T-helper 2 cell treated with Interferon-gamma antibody and Interleukin-4, amounts not matched to agents 5 μg/mL and 100 μg/mL, for 36 hours (primary cell): ENCODE measurements at regions not wholly inside any gene's neighbourhood (a gene's known extent, or its start where the extent isn't known, plus 50 kb on each side); places are given as distances from the start of the nearest gene placed in this dataset.

Experiments used
- DNase-seq: peaks from one replicate; pipeline ENCODE4 v3.0.0; 2021; ENCODE audit warnings: low spot score
- H3K27ac Mint-ChIP-seq: one replicate; pipeline ENCODE4 v1.8.0; 2021; ENCODE audit warnings: mild to moderate bottlenecking, mixed read lengths
- H3K27me3 Mint-ChIP-seq: one replicate; pipeline ENCODE4 v1.8.0; 2021; ENCODE audit warnings: low read depth, mixed read lengths
- H3K36me3 Mint-ChIP-seq: one replicate; pipeline ENCODE4 v1.8.0; 2021; ENCODE audit warnings: low read depth, mixed read lengths
- H3K4me1 Mint-ChIP-seq: one replicate; pipeline ENCODE4 v1.8.0; 2021; ENCODE audit warnings: low read depth, mixed read lengths
- H3K4me3 Mint-ChIP-seq: one replicate; pipeline ENCODE4 v1.8.0; 2022; ENCODE audit warnings: mild to moderate bottlenecking, moderate library complexity, mixed read lengths
- H3K9me3 Mint-ChIP-seq: one replicate; pipeline ENCODE4 v1.8.0; 2021; ENCODE audit warnings: mixed read lengths

- no peaks in the 10 kb centered on the region for H3K36me3 Mint-ChIP-seq
- H3K27me3 Mint-ChIP-seq = no peaks in the 10 kb centered on the region
- DNase-seq = no peak
- peaks cover 48% of the 10 kb centered on the region for H3K4me1 Mint-ChIP-seq
- no peak overlapping the region for H3K27ac Mint-ChIP-seq
- no peak overlapping the region for H3K4me3 Mint-ChIP-seq
- H3K9me3 Mint-ChIP-seq = peaks cover 27% of the 10 kb centered on the region
These were observed 116.6 kb upstream of the HMHB1 start for GRCh38 chr5:143695244-143695864.

GRCh38 chr5:143694357-143694756, 117.6 kb upstream of the HMHB1 start:
- peaks cover 4% of the 10 kb centered on the region for H3K36me3 Mint-ChIP-seq
- peak overlapping the region; percentile 74 for H3K27ac Mint-ChIP-seq
- H3K4me1 Mint-ChIP-seq = peaks cover 46% of the 10 kb centered on the region

GRCh38 chr5:143693651-143694252, 118.2 kb upstream of the HMHB1 start:
- H3K27me3 Mint-ChIP-seq = no peaks in the 10 kb centered on the region
- DNase-seq = peak; percentile 45
- peak overlapping the region; percentile 74 for H3K27ac Mint-ChIP-seq
- H3K4me3 Mint-ChIP-seq = peak overlapping the region; percentile 54
- peaks cover 40% of the 10 kb centered on the region for H3K4me1 Mint-ChIP-seq
- peaks cover 39% of the 10 kb centered on the region for H3K9me3 Mint-ChIP-seq
- peaks cover 4% of the 10 kb centered on the region for H3K36me3 Mint-ChIP-seq

More at GRCh38 chr5:143694357-143694756, 117.6 kb upstream of the HMHB1 start:
- Mint-ChIP-seq H3K9me3 (peaks cover 34% of the 10 kb centered on the region), H3K4me3 (peak overlapping the region; percentile 54), H3K27me3 (no peaks in the 10 kb centered on the region)
- no peak for DNase-seq

- Mint-ChIP-seq H3K4me1 (peaks cover 30% of the 10 kb centered on the region), H3K27me3 (no peaks in the 10 kb centered on the region), H3K36me3 (peaks cover 6% of the 10 kb centered on the region), H3K4me3 (no peak overlapping the region), H3K9me3 (peaks cover 42% of the 10 kb centered on the region), H3K27ac (no peak overlapping the region)
- DNase-seq = no peak
These were observed 119.6 kb upstream of the HMHB1 start for GRCh38 chr5:143692342-143692741.

- Mint-ChIP-seq H3K27ac (no peak overlapping the region), H3K27me3 (no peaks in the 10 kb centered on the region), H3K4me1 (peaks cover 28% of the 10 kb centered on the region), H3K4me3 (no peak overlapping the region), H3K36me3 (peaks cover 6% of the 10 kb centered on the region), H3K9me3 (peaks cover 42% of the 10 kb centered on the region)
- DNase-seq = no peak
These were observed 120.0 kb upstream of the HMHB1 start for GRCh38 chr5:143691945-143692290.

- H3K9me3 Mint-ChIP-seq = peaks cover 38% of the 10 kb centered on the region
- no peak overlapping the region for H3K4me3 Mint-ChIP-seq
- H3K36me3 Mint-ChIP-seq = peaks cover 6% of the 10 kb centered on the region
- H3K27me3 Mint-ChIP-seq = no peaks in the 10 kb centered on the region
- peaks cover 25% of the 10 kb centered on the region for H3K4me1 Mint-ChIP-seq
- no peak for DNase-seq
- no peak overlapping the region for H3K27ac Mint-ChIP-seq
These were observed 120.5 kb upstream of the HMHB1 start for GRCh38 chr5:143691287-143691944.

- no peak overlapping the region for H3K4me3 Mint-ChIP-seq
- DNase-seq = no peak
- no peaks in the 10 kb centered on the region for H3K27me3 Mint-ChIP-seq
- peaks cover 25% of the 10 kb centered on the region for H3K9me3 Mint-ChIP-seq
- peaks cover 6% of the 10 kb centered on the region for H3K36me3 Mint-ChIP-seq
- no peak overlapping the region for H3K27ac Mint-ChIP-seq
- H3K4me1 Mint-ChIP-seq = no peaks in the 10 kb centered on the region
These were observed 124.4 kb upstream of the HMHB1 start for GRCh38 chr5:143687604-143688003.

- Mint-ChIP-seq H3K9me3 (peaks cover 21% of the 10 kb centered on the region), H3K4me1 (peaks cover 2% of the 10 kb centered on the region), H3K4me3 (no peak overlapping the region), H3K36me3 (peaks cover 6% of the 10 kb centered on the region), H3K27ac (no peak overlapping the region), H3K27me3 (no peaks in the 10 kb centered on the region)
- DNase-seq = no peak
These were observed 126.6 kb upstream of the HMHB1 start for GRCh38 chr5:143685246-143685815.

- H3K36me3 Mint-ChIP-seq = peaks cover 2% of the 10 kb centered on the region
- no peak overlapping the region for H3K4me3 Mint-ChIP-seq
- no peak for DNase-seq
- H3K27ac Mint-ChIP-seq = no peak overlapping the region
- no peaks in the 10 kb centered on the region for H3K27me3 Mint-ChIP-seq
- peaks cover 5% of the 10 kb centered on the region for H3K9me3 Mint-ChIP-seq
- H3K4me1 Mint-ChIP-seq = peaks cover 14% of the 10 kb centered on the region
These were observed 128.5 kb upstream of the HMHB1 start for GRCh38 chr5:143683459-143683858.

GRCh38 chr5:143682929-143683386, 129.0 kb upstream of the HMHB1 start:
- H3K27me3 Mint-ChIP-seq = no peaks in the 10 kb centered on the region
- H3K4me1 Mint-ChIP-seq = peaks cover 17% of the 10 kb centered on the region
- H3K4me3 Mint-ChIP-seq = no peak overlapping the region
- no peak overlapping the region for H3K27ac Mint-ChIP-seq
- H3K9me3 Mint-ChIP-seq = peaks cover 5% of the 10 kb centered on the region
- no peak for DNase-seq
- peaks cover 1% of the 10 kb centered on the region for H3K36me3 Mint-ChIP-seq

- H3K27ac Mint-ChIP-seq = no peak overlapping the region
- H3K4me1 Mint-ChIP-seq = peaks cover 17% of the 10 kb centered on the region
- peaks cover 1% of the 10 kb centered on the region for H3K36me3 Mint-ChIP-seq
- H3K9me3 Mint-ChIP-seq = peaks cover 5% of the 10 kb centered on the region
- no peaks in the 10 kb centered on the region for H3K27me3 Mint-ChIP-seq
- no peak for DNase-seq
- H3K4me3 Mint-ChIP-seq = no peak overlapping the region
These were observed 129.6 kb upstream of the HMHB1 start for GRCh38 chr5:143682246-143682905.

- Mint-ChIP-seq H3K27ac (no peak overlapping the region), H3K4me3 (no peak overlapping the region), H3K36me3 (peaks cover 1% of the 10 kb centered on the region), H3K27me3 (no peaks in the 10 kb centered on the region), H3K4me1 (peaks cover 17% of the 10 kb centered on the region), H3K9me3 (peaks cover 5% of the 10 kb centered on the region)
- no peak for DNase-seq
These were observed 131.2 kb upstream of the HMHB1 start for GRCh38 chr5:143680672-143681259.

GRCh38 chr5:143679777-143680176, 132.2 kb upstream of the HMHB1 start:
- peaks cover 1% of the 10 kb centered on the region for H3K36me3 Mint-ChIP-seq
- H3K9me3 Mint-ChIP-seq = peaks cover 5% of the 10 kb centered on the region
- H3K27ac Mint-ChIP-seq = no peak overlapping the region
- H3K27me3 Mint-ChIP-seq = no peaks in the 10 kb centered on the region
- peak; percentile 13 for DNase-seq
- peaks cover 17% of the 10 kb centered on the region for H3K4me1 Mint-ChIP-seq
- H3K4me3 Mint-ChIP-seq = no peak overlapping the region
